ENCODE measurements at regions not wholly inside any gene's neighbourhood (a gene's known extent, or its start where the extent isn't known, plus 50 kb on each side); places are given as distances from the start of the nearest gene placed in this dataset.

DNA sequence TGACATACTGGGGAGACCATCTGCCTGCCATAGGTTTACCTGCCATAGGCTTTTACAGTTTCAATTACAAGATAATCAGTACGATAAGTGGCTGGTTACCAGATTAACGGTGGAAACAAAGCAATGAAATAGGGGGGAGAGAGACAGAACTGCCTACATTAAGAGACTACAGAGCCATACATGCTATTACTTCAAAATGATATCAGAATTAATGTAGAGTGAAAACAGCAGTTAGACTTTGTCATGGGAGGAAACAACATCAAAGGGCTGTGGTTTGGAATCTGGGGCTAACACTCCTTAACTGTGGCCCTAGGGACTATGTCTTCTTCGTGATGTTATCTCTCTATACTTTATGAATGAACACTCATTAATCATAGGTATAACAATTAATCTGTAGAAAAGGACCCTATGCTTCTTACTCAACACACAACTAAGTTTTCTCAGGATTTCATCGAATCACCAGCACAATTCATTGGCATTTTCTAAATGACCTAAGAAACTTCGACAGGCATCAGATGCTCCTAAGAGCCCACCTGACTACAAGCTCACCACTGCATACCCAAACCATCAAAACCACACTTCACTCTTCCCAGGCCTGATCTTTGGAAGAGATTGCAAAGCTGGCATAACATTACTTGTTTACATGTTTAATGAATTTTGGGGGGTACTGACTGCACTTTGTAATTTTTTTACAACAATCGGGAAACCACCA lies 475.6 kb upstream of the SOX5 start (continued):
- TF ChIP-seq SIN3A (IDR thresholded peaks at IDR 0.05; ENCODE audit: low read depth) = no peak
- no peak for TF ChIP-seq SP1 (IDR thresholded peaks at IDR 0.05; ENCODE audit: low read depth)
- no peak for TF ChIP-seq EZH2phosphoT487 (IDR thresholded peaks at IDR 0.05; ENCODE audit: borderline replicate concordance)
- TF ChIP-seq, protein P1, sequence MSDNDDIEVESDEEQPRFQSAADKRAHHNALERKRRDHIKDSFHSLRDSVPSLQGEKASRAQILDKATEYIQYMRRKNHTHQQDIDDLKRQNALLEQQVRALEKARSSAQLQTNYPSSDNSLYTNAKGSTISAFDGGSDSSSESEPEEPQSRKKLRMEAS (IDR thresholded peaks at IDR 0.05) = no peak
- TF ChIP-seq RAD21 (IDR thresholded peaks at IDR 0.05; ENCODE audit: low read depth) = no peak
- no peak for TF ChIP-seq POLR2AphosphoS5 (IDR thresholded peaks at IDR 0.05; ENCODE audit: low read depth, low read length)
- no peak for TF ChIP-seq POLR2A (IDR thresholded peaks at IDR 0.05; ENCODE audit: borderline replicate concordance, extremely low read depth, insufficient read depth, insufficient read length)

DNA sequence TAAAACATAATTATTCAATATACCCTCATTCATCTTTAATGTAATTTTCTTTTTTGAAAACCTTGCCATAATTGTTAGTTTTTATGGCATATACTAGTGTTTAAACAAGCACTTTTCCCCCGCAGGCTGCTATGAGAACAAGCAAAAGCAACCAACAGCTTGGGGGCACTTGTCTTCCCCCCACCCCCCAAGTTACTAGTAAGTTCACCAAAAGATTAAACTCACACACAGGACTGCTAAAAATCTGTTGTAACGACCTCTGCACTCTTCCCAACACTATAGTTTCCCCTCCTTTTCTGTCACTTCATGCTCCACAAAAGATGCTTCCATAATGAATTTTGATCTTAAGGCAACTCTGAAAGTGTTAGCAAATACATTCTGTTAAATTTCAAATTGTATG lies 474.9 kb upstream of the SOX5 start:
- Histone ChIP-seq H4K20me1 (ENCODE audit: insufficient read depth) (no peaks in the 10 kb centered on the region), H3K79me2 (ENCODE audit: insufficient read depth, low read length) (no peaks in the 10 kb centered on the region), H3K27ac (ENCODE audit: low read depth, low read length) (no peak overlapping the region), H3K9me3 (ENCODE audit: control insufficient read depth in 1 of 2, insufficient read depth in 1 of 2, low read depth in 1 of 2, low read length in 2 of 2) (peaks cover 8 to 23% of the 10 kb centered on the region in 2 experiments; a peak in 2 of 4 replicates), H3K4me2 (ENCODE audit: low read length) (no peak overlapping the region), H3K9me2 (ENCODE audit: insufficient read depth) (no peaks in the 10 kb centered on the region), H3K9ac (ENCODE audit: low read length) (no peak overlapping the region), H3K36me3 (ENCODE audit: control insufficient read depth in 1 of 2, insufficient read depth in 2 of 2, low read length in 2 of 2) (no peaks in the 10 kb centered on the region), H2AFZ (ENCODE audit: low read depth, low read length, poor library complexity, severe bottlenecking) (no peak overlapping the region), H3K4me1 (ENCODE audit: control insufficient read depth in 1 of 2, insufficient read depth in 2 of 2, low read length in 2 of 2) (no peaks in the 10 kb centered on the region), H3K4me3 (replicated peaks in 1 of 2; ENCODE audit: low read depth in 1 of 2, low read length in 2 of 2) (no peak overlapping the region), H3K27me3 (ENCODE audit: insufficient read depth, low read length) (no peaks in the 10 kb centered on the region)
- TF ChIP-seq, protein P2, sequence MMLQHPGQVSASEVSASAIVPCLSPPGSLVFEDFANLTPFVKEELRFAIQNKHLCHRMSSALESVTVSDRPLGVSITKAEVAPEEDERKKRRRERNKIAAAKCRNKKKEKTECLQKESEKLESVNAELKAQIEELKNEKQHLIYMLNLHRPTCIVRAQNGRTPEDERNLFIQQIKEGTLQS (IDR thresholded peaks at IDR 0.05) = no peak
- TF ChIP-seq CBX3 (IDR thresholded peaks at IDR 0.05; ENCODE audit: low read depth) = no peak
- TF ChIP-seq SP1 (IDR thresholded peaks at IDR 0.05; ENCODE audit: low read depth) = no peak
- TF ChIP-seq, protein P3, sequence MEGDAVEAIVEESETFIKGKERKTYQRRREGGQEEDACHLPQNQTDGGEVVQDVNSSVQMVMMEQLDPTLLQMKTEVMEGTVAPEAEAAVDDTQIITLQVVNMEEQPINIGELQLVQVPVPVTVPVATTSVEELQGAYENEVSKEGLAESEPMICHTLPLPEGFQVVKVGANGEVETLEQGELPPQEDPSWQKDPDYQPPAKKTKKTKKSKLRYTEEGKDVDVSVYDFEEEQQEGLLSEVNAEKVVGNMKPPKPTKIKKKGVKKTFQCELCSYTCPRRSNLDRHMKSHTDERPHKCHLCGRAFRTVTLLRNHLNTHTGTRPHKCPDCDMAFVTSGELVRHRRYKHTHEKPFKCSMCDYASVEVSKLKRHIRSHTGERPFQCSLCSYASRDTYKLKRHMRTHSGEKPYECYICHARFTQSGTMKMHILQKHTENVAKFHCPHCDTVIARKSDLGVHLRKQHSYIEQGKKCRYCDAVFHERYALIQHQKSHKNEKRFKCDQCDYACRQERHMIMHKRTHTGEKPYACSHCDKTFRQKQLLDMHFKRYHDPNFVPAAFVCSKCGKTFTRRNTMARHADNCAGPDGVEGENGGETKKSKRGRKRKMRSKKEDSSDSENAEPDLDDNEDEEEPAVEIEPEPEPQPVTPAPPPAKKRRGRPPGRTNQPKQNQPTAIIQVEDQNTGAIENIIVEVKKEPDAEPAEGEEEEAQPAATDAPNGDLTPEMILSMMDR (IDR thresholded peaks at IDR 0.05 in 2 of 3, conservative IDR thresholded peaks at IDR 0.05 in 1 of 3; ENCODE audit: borderline replicate concordance in 1 of 3, insufficient read depth in 1 of 3, low read depth in 2 of 3, low read length in 2 of 3) = no peak
- no peak for TF ChIP-seq SIN3A (IDR thresholded peaks at IDR 0.05; ENCODE audit: low read depth)
- no peak for TF ChIP-seq ZFX (IDR thresholded peaks at IDR 0.05)
- TF ChIP-seq FOSL1 (IDR thresholded peaks at IDR 0.05; ENCODE audit: low read depth) = no peak
- no peak for TF ChIP-seq POLR2A (IDR thresholded peaks at IDR 0.05; ENCODE audit: borderline replicate concordance, extremely low read depth, insufficient read depth, insufficient read length)
- TF ChIP-seq, protein P4, sequence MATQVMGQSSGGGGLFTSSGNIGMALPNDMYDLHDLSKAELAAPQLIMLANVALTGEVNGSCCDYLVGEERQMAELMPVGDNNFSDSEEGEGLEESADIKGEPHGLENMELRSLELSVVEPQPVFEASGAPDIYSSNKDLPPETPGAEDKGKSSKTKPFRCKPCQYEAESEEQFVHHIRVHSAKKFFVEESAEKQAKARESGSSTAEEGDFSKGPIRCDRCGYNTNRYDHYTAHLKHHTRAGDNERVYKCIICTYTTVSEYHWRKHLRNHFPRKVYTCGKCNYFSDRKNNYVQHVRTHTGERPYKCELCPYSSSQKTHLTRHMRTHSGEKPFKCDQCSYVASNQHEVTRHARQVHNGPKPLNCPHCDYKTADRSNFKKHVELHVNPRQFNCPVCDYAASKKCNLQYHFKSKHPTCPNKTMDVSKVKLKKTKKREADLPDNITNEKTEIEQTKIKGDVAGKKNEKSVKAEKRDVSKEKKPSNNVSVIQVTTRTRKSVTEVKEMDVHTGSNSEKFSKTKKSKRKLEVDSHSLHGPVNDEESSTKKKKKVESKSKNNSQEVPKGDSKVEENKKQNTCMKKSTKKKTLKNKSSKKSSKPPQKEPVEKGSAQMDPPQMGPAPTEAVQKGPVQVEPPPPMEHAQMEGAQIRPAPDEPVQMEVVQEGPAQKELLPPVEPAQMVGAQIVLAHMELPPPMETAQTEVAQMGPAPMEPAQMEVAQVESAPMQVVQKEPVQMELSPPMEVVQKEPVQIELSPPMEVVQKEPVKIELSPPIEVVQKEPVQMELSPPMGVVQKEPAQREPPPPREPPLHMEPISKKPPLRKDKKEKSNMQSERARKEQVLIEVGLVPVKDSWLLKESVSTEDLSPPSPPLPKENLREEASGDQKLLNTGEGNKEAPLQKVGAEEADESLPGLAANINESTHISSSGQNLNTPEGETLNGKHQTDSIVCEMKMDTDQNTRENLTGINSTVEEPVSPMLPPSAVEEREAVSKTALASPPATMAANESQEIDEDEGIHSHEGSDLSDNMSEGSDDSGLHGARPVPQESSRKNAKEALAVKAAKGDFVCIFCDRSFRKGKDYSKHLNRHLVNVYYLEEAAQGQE (IDR thresholded peaks at IDR 0.05; ENCODE audit: low read depth) = no peak
- TF ChIP-seq YY1 (IDR thresholded peaks at IDR 0.05; ENCODE audit: extremely low read depth, insufficient replicate concordance, low read depth, low read length) = no peak
- no peak for TF ChIP-seq EZH2 (IDR thresholded peaks at IDR 0.05)
- TF ChIP-seq CEBPB (IDR thresholded peaks at IDR 0.05; ENCODE audit: low read depth) = no peak
- no peak for TF ChIP-seq EZH2phosphoT487 (IDR thresholded peaks at IDR 0.05; ENCODE audit: borderline replicate concordance)
- TF ChIP-seq ZNF274 (IDR thresholded peaks at IDR 0.05; ENCODE audit: low read depth, low read length) = no peak
- no peak for TF ChIP-seq TCF7L2 (IDR thresholded peaks at IDR 0.05; ENCODE audit: borderline replicate concordance, extremely low read depth, insufficient read depth, insufficient read length)
- no peak for TF ChIP-seq ELF1 (IDR thresholded peaks at IDR 0.05; ENCODE audit: borderline replicate concordance, low read depth)
- TF ChIP-seq POLR2AphosphoS5 (IDR thresholded peaks at IDR 0.05; ENCODE audit: low read depth, low read length) = no peak
- TF ChIP-seq, protein P1 (IDR thresholded peaks at IDR 0.05) = no peak
- DNase-seq (ENCODE audit: low read depth, low spot score) (no peak), ATAC-seq (no peak)
- no TSS peak for BruUV-seq (replicated peaks)
- ChIA-PET RAD21 (ENCODE audit: low non-redundant PET in 1 of 2, low total read pairs in 2 of 2, uncharacterized antibody in 2 of 2, unreplicated experiment in 2 of 2) (no interaction called here), POLR2A (no interaction called here), CTCF (no interaction called here)
- intact Hi-C loops (cut with micrococcal nuclease) = no loop called here

Data from HCT116 (cell line).